K562 (cell line): ENCODE measurements at regions not wholly inside any gene's neighbourhood (a gene's known extent, or its start where the extent isn't known, plus 50 kb on each side); places are given as distances from the start of the nearest gene placed in this dataset.

Experiments used
- MXI1 ChIP-seq: IDR thresholded peaks from 2 replicates; pipeline ENCODE4 v1.6.1; 2011; ENCODE audit warnings: low read depth, mild to moderate bottlenecking, improper control_type of control experiment, low read length
- PHF8 ChIP-seq: fragments of 200-600 bp; sonication (generic); IDR thresholded peaks from 2 replicates; pipeline ENCODE4 v1.6.1; 2012; ENCODE audit warnings: mixed run types, mild to moderate bottlenecking, inconsistent platforms, low read length, moderate library complexity, borderline replicate concordance
- RREB1 ChIP-seq: fragments of 250-450 bp; sonication (Bioruptor Pico); IDR thresholded peaks from 2 replicates; pipeline ENCODE4 v1.4.0; 2020
- ZBTB2 ChIP-seq: fragments of 450-650 bp; IDR thresholded peaks from 2 replicates; pipeline ENCODE4 v1.6.1; 2016; ENCODE audit warnings: antibody characterized with exemption

- TF ChIP-seq RREB1 (CRISPR knock-in tag) (no peak), PHF8 (no peak), ZBTB2 (no peak), MXI1 (no peak)
Observed at GRCh38 chr14:58780605-58781004, 142.8 kb downstream of the DACT1 start (continued).
